A549 (cell line): ENCODE measurements at regions not wholly inside any gene's neighbourhood (a gene's known extent, or its start where the extent isn't known, plus 50 kb on each side); places are given as distances from the start of the nearest gene placed in this dataset.

Experiments
- BCL3 ChIP-seq: fragments of >200 bp; sonication (Bioruptor Twin); formaldehyde crosslinking; IDR thresholded peaks from 3 replicates; pipeline ENCODE4 v1.6.1; 2016
- BHLHE40 ChIP-seq: IDR thresholded peaks from 2 replicates; pipeline ENCODE4 v1.6.1; 2012; ENCODE audit warnings: low read depth, low read length, inconsistent platforms
- CBX8 ChIP-seq: fragments of 200-600 bp; sonication (generic); IDR thresholded peaks from 2 replicates; pipeline ENCODE4 v1.6.1; 2016
- CTCF ChIP-seq: fragments of >200 bp; sonication (Bioruptor Twin); formaldehyde crosslinking; IDR thresholded peaks from 3 replicates; pipeline ENCODE4 v1.5.1; 2016
- EP300 ChIP-seq, 2 experiments: fragments of >200 bp; sonication (Bioruptor Twin); formaldehyde crosslinking; IDR thresholded peaks; 2 replicates in 1 of 2; 3 replicates in 1 of 2; pipeline ENCODE4 v1.6.1; 2016 to 2017
- ESRRA ChIP-seq: fragments of 150-350 bp; IDR thresholded peaks from 2 replicates; pipeline ENCODE4 v1.6.1; 2014; ENCODE audit warnings: mild to moderate bottlenecking, low read length, borderline replicate concordance
- GATA3 ChIP-seq: IDR thresholded peaks from 2 replicates; pipeline ENCODE4 v1.6.1; 2012; ENCODE audit warnings: borderline replicate concordance
- HEYL ChIP-seq: fragments of 250-450 bp; sonication (Bioruptor Pico); IDR thresholded peaks from 2 replicates; pipeline ENCODE4 v1.8.0; 2021; ENCODE audit warnings: mild to moderate bottlenecking, moderate library complexity
- HOXB13 ChIP-seq: fragments of 250-450 bp; sonication (Bioruptor Pico); IDR thresholded peaks from 2 replicates; pipeline ENCODE4 v1.5.0; 2020; ENCODE audit warnings: low read depth, mild to moderate bottlenecking, moderate library complexity
- POLR2A ChIP-seq: IDR thresholded peaks from 2 replicates; pipeline ENCODE4 v1.6.1; 2012; ENCODE audit warnings: mild to moderate bottlenecking, low read length
- RAD21 ChIP-seq, 2 experiments: fragments of >200 bp in 1 of 2; sonication (Bioruptor Twin) in 1 of 2; formaldehyde crosslinking in 1 of 2; IDR thresholded peaks in 1 of 2; conservative IDR thresholded peaks in 1 of 2; 2 replicates in 1 of 2; 3 replicates in 1 of 2; pipeline ENCODE4 v1.6.1; 2012 to 2018; ENCODE audit warnings: inconsistent platforms in 1 of 2
- SREBF2 ChIP-seq: fragments of 450-650 bp; IDR thresholded peaks from 2 replicates; pipeline ENCODE4 v1.6.1; 2014; ENCODE audit warnings: mild to moderate bottlenecking, moderate library complexity

DNA sequence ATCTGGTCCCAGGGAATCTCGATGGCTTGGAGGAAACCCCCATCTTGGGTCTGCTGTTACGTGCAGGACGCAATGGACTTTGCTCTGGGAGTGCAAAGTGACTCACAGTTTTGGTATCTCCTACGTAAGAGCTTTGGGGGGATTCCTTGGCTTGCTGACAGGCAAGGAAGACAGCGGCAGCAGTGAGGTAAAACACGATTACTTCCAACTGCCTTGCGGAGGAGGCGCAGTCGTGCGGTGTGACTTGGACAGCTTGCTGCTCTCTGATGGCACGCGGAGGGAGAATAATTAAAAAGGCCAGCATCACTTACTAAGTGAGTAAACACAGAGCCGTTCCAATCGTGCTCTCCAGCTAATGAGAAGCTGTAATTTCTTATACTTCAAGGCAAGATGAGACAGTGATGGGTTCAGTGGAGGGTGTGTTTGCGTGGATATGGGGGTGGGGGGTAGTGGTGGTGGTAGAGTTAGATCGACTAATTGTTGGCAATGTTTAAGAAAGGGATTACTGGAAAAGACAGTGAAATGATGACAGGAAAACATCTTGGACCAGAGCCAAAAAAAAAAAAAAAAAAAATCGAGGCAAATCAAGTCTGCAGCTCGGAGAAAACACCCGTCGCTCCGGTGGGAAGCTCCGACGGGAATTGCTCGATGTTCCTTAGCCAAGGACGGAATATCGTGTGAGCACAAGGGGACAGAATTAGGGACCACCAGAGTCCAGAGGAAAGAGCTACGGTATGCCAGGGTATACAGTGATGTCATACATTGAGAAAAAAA is 184.8 kb upstream of the ZFHX3 start:
- no peak for TF ChIP-seq CTCF
- no peak for TF ChIP-seq ESRRA
- TF ChIP-seq POLR2A: no peak
- TF ChIP-seq CBX8: no peak
- no peak for TF ChIP-seq HOXB13 (CRISPR knock-in tag)
- no peak for TF ChIP-seq SREBF2
- TF ChIP-seq GATA3: peak; percentile 48; the same call in 1 of the 2 replicates
- no peak; a peak in 1 of 5 replicates for TF ChIP-seq RAD21 (conservative IDR thresholded peaks at IDR 0.05 in 1 of 2, IDR thresholded peaks at IDR 0.05 in 1 of 2)
- no peak for TF ChIP-seq BCL3
- no peak for TF ChIP-seq HEYL (CRISPR knock-in tag)
- no peak for TF ChIP-seq BHLHE40
- peak in 1 of 2 experiments; percentile 29; a peak in 1 of 5 replicates for TF ChIP-seq EP300 (IDR thresholded peaks at IDR 0.05)
